ENCODE measurements at regions not wholly inside any gene's neighbourhood (a gene's known extent, or its start where the extent isn't known, plus 50 kb on each side); places are given as distances from the start of the nearest gene placed in this dataset.

GRCh38 chr12:126232711-126233110 lies 1167.5 kb downstream of the AACS start:
- Histone ChIP-seq H3K27ac (no peak overlapping the region), H3K36me3 (no peaks in the 10 kb centered on the region), H3K4me3 (no peak overlapping the region), H3K27me3 (no peaks in the 10 kb centered on the region), H3K4me1 (no peaks in the 10 kb centered on the region), H3K9me3 (no peaks in the 10 kb centered on the region)
- no peak for TF ChIP-seq POLR2A (IDR thresholded peaks at IDR 0.05)
- TF ChIP-seq, protein P1, sequence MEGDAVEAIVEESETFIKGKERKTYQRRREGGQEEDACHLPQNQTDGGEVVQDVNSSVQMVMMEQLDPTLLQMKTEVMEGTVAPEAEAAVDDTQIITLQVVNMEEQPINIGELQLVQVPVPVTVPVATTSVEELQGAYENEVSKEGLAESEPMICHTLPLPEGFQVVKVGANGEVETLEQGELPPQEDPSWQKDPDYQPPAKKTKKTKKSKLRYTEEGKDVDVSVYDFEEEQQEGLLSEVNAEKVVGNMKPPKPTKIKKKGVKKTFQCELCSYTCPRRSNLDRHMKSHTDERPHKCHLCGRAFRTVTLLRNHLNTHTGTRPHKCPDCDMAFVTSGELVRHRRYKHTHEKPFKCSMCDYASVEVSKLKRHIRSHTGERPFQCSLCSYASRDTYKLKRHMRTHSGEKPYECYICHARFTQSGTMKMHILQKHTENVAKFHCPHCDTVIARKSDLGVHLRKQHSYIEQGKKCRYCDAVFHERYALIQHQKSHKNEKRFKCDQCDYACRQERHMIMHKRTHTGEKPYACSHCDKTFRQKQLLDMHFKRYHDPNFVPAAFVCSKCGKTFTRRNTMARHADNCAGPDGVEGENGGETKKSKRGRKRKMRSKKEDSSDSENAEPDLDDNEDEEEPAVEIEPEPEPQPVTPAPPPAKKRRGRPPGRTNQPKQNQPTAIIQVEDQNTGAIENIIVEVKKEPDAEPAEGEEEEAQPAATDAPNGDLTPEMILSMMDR (IDR thresholded peaks at IDR 0.05 in 4 of 5, conservative IDR thresholded peaks at IDR 0.05 in 1 of 5), result no peak
- no peak for ATAC-seq
- in situ Hi-C loops (cut with MboI; ENCODE audit: low sequenced_read_pairs in 4 of 4), result no loop called here
- intact Hi-C loops (cut with DNase I; ENCODE audit: low total_unique reads), result no loop called here
- no peak for DNase-seq

GRCh38 chr12:126233625-126234024 lies 1168.4 kb downstream of the AACS start:
- H3K27me3 ChIP-seq, result no peaks in the 10 kb centered on the region

GRCh38 chr12:126243814-126244440 lies 1178.7 kb downstream of the AACS start:
- Histone ChIP-seq H3K9me3 (no peaks in the 10 kb centered on the region), H3K27me3 (no peaks in the 10 kb centered on the region), H3K4me1 (no peaks in the 10 kb centered on the region), H3K4me3 (no peak overlapping the region), H3K27ac (no peak overlapping the region), H3K36me3 (no peaks in the 10 kb centered on the region)
- TF ChIP-seq, protein P1 (IDR thresholded peaks at IDR 0.05 in 4 of 5, conservative IDR thresholded peaks at IDR 0.05 in 1 of 5), result no peak
- TF ChIP-seq POLR2A (IDR thresholded peaks at IDR 0.05), result no peak
- no peak for ATAC-seq
- in situ Hi-C loops (cut with MboI; ENCODE audit: low sequenced_read_pairs in 4 of 4) (no loop called here), intact Hi-C loops (cut with DNase I; ENCODE audit: low total_unique reads) (no loop called here)
- no peak for DNase-seq

More at GRCh38 chr12:126233625-126234024, 1168.4 kb downstream of the AACS start:
- intact Hi-C loops (cut with DNase I; ENCODE audit: low total_unique reads), result no loop called here
- TF ChIP-seq, protein P1 (IDR thresholded peaks at IDR 0.05 in 4 of 5, conservative IDR thresholded peaks at IDR 0.05 in 1 of 5), result no peak
- no peak for TF ChIP-seq POLR2A (IDR thresholded peaks at IDR 0.05)
- no peaks in the 10 kb centered on the region for H3K4me1 ChIP-seq
- ATAC-seq (no peak), DNase-seq (no peak)
- H3K27ac ChIP-seq, result no peak overlapping the region
- no peak overlapping the region for H3K4me3 ChIP-seq
- H3K36me3 ChIP-seq, result no peaks in the 10 kb centered on the region
- in situ Hi-C loops (cut with MboI; ENCODE audit: low sequenced_read_pairs in 4 of 4), result no loop called here
- no peaks in the 10 kb centered on the region for H3K9me3 ChIP-seq

GRCh38 chr12:126247936-126248335 lies 1182.7 kb downstream of the AACS start:
- Histone ChIP-seq H3K36me3 (no peaks in the 10 kb centered on the region), H3K4me1 (no peaks in the 10 kb centered on the region), H3K9me3 (no peaks in the 10 kb centered on the region), H3K27me3 (no peaks in the 10 kb centered on the region), H3K4me3 (no peak overlapping the region), H3K27ac (no peak overlapping the region)
- intact Hi-C loops (cut with DNase I; ENCODE audit: low total_unique reads), result no loop called here
- ATAC-seq (no peak), DNase-seq (no peak)
- in situ Hi-C loops (cut with MboI; ENCODE audit: low sequenced_read_pairs in 4 of 4), result no loop called here
- no peak for TF ChIP-seq POLR2A (IDR thresholded peaks at IDR 0.05)
- TF ChIP-seq, protein P1 (IDR thresholded peaks at IDR 0.05 in 4 of 5, conservative IDR thresholded peaks at IDR 0.05 in 1 of 5), result no peak

Data from gastrocnemius medialis (tissue), 4 donors.